ENCODE measurements at regions not wholly inside any gene's neighbourhood (a gene's known extent, or its start where the extent isn't known, plus 50 kb on each side); places are given as distances from the start of the nearest gene placed in this dataset.

GRCh38 chr18:25825979-25826776 is 264.2 kb downstream of the SS18 start:
- Histone ChIP-seq H4K20me1 (replicated peaks; ENCODE audit: insufficient read depth) (no peaks in the 10 kb centered on the region), H3K36me3 (ENCODE audit: insufficient read depth) (no peaks in the 10 kb centered on the region), H3K27me3 (ENCODE audit: insufficient read depth) (no peaks in the 10 kb centered on the region), H3K79me2 (replicated peaks; ENCODE audit: insufficient read depth) (no peaks in the 10 kb centered on the region), H3K27ac (ENCODE audit: low read depth) (no peak overlapping the region), H3K4me1 (ENCODE audit: insufficient read depth) (no peaks in the 10 kb centered on the region; the same call in 1 of the 2 replicates), H3K4me2 (no peak overlapping the region), H3K4me3 (no peak overlapping the region), H3F3A (replicated peaks; ENCODE audit: low read depth) (no peaks in the 10 kb centered on the region), H2AFZ (no peak overlapping the region), H3K9me2 (ENCODE audit: insufficient read depth) (no peaks in the 10 kb centered on the region)
- no peak overlapping the region; the same call in 1 of the 2 replicates for H3K27ac Mint-ChIP-seq
- H3K4me1 Mint-ChIP-seq = no peaks in the 10 kb centered on the region; the same call in 2 of the 3 replicates
- TF ChIP-seq NANOG (IDR thresholded peaks at IDR 0.05; ENCODE audit: borderline replicate concordance) (no peak), CREB1 (CRISPR knock-in tag; IDR thresholded peaks at IDR 0.05; ENCODE audit: low read depth) (no peak), ZNF331 (CRISPR knock-in tag; IDR thresholded peaks at IDR 0.05; ENCODE audit: low read depth) (no peak), STAT1 (IDR thresholded peaks at IDR 0.05; ENCODE audit: unreplicated experiment) (no peak), REST (IDR thresholded peaks at IDR 0.05; ENCODE audit: unreplicated experiment) (no peak), ETS1 (IDR thresholded peaks at IDR 0.05) (no peak), ZNF114 (CRISPR knock-in tag; IDR thresholded peaks at IDR 0.05) (no peak), EZH2phosphoT487 (IDR thresholded peaks at IDR 0.05; ENCODE audit: unreplicated experiment) (no peak), EZH2 (IDR thresholded peaks at IDR 0.05; ENCODE audit: low read depth, unreplicated experiment) (no peak), POLR2AphosphoS5 (IDR thresholded peaks at IDR 0.05; ENCODE audit: low read depth) (no peak), JUNB (IDR thresholded peaks at IDR 0.05; ENCODE audit: unreplicated experiment) (no peak), ZNF462 (CRISPR knock-in tag; IDR thresholded peaks at IDR 0.05) (no peak)
- TF ChIP-seq, protein P1, sequence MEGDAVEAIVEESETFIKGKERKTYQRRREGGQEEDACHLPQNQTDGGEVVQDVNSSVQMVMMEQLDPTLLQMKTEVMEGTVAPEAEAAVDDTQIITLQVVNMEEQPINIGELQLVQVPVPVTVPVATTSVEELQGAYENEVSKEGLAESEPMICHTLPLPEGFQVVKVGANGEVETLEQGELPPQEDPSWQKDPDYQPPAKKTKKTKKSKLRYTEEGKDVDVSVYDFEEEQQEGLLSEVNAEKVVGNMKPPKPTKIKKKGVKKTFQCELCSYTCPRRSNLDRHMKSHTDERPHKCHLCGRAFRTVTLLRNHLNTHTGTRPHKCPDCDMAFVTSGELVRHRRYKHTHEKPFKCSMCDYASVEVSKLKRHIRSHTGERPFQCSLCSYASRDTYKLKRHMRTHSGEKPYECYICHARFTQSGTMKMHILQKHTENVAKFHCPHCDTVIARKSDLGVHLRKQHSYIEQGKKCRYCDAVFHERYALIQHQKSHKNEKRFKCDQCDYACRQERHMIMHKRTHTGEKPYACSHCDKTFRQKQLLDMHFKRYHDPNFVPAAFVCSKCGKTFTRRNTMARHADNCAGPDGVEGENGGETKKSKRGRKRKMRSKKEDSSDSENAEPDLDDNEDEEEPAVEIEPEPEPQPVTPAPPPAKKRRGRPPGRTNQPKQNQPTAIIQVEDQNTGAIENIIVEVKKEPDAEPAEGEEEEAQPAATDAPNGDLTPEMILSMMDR (conservative IDR thresholded peaks at IDR 0.05; ENCODE audit: low read depth in 2 of 2) = no peak
- ATAC-seq (no peak), DNase-seq (ENCODE audit: low spot score) (no peak)
- no peaks in the 10 kb centered on the region for H3K36me3 Mint-ChIP-seq (ENCODE audit: low read depth)
- H3K9me3 Mint-ChIP-seq = no peaks in the 10 kb centered on the region
- H3K27me3 Mint-ChIP-seq (ENCODE audit: insufficient read depth, low read depth, poor library complexity) = peaks cover 2% of the 10 kb centered on the region
- H3K4me3 Mint-ChIP-seq = no peak overlapping the region

Measured in GM23338 (cell line).